B cell (primary cell): ENCODE measurements at regions not wholly inside any gene's neighbourhood (a gene's known extent, or its start where the extent isn't known, plus 50 kb on each side); places are given as distances from the start of the nearest gene placed in this dataset.

Experiments used
- CTCF ChIP-seq: fragments of 200-600 bp; IDR thresholded peaks from one replicate; pipeline ENCODE4 v1.8.0; 2022; ENCODE audit warnings: antibody characterized with exemption, mild to moderate bottlenecking
- EZH2 ChIP-seq: IDR thresholded peaks from 2 replicates; pipeline ENCODE4 v1.6.1; 2012; ENCODE audit warnings: borderline replicate concordance, low read depth, mild to moderate bottlenecking, moderate library complexity, low read length; ENCODE audit not compliant: insufficient read depth, poor library complexity, severe bottlenecking

- TF ChIP-seq CTCF (no peak), EZH2 (no peak)
Observed at GRCh38 chr2:157959249-157959648, 83.1 kb upstream of the ACVR1 start.
